ENCODE measurements at regions not wholly inside any gene's neighbourhood (a gene's known extent, or its start where the extent isn't known, plus 50 kb on each side); places are given as distances from the start of the nearest gene placed in this dataset.

GRCh38 chr2:144701259-144701658, 181.3 kb upstream of the ZEB2 start:
- TF ChIP-seq CTCF (conservative IDR thresholded peaks at IDR 0.05) (no peak), EZH2 (IDR thresholded peaks at IDR 0.05; ENCODE audit: low read depth) (no peak)
